HG03520 (cell line): ENCODE measurements at regions not wholly inside any gene's neighbourhood (a gene's known extent, or its start where the extent isn't known, plus 50 kb on each side); places are given as distances from the start of the nearest gene placed in this dataset.

Experiments used
- ATAC-seq: cut with Tn5 transposase; IDR thresholded peaks from one replicate; pipeline ENCODE4 v1.9.1; 2021; ENCODE audit warnings: mild to moderate bottlenecking, moderate library complexity; ENCODE audit not compliant: unreplicated experiment

DNA sequence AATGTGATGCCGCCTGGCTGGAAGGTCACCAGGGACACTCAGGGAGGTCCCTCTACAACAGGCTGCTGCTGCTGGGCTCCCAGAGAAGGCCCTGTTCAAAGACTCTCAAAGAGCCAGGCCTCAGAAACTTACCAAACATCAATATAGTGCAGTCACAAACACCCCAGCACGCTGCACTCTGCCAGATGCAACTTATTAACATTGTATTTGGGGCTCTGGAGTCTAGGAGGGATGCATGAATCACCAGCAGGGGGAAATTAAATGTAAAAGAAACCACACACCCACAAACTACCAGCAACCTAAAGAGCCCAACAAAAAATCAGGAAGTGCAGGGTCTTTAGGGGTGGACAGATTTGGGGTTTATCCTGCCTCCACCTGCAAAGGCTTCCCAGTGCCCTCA, 74.6 kb upstream of the SPATA12 start:
- no peak for ATAC-seq

DNA sequence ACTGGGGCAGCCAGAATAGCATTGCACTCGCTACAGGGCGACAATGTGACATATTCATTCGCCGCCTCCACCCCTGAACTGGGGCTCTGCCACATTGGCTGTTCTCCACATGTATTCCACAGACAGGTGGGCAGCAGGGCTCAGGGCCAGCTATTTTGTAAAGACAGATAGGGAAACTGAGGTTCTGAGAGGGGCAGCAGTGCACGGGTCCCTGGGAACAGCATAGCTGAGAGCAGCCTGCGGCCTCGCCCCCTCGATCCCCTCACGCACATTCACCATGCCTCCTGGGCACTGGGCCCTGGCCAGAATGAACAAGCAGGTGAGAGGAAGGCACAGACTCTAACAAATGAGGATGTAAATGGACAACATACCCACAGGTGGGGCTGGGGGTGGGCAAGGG, 75.0 kb upstream of the SPATA12 start:
- no peak for ATAC-seq

DNA sequence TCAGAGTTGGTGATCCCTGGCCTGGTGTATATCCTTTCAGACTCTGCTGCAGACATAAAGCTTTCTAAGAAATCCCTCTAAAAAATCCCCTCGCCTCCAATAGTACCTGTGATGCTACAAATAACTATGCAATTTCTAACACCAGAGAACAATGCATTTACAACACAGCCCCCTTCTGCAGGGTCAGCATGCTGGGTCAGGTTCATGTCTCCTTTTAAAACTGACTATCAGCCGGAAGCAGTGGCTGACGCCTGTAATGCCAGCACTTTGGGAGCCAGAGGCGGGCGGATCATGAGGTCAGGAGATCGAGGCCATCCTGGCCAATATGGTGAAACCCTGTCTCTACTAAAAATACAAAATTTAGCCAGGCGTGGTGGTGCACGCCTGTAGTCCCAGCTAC, 77.0 kb upstream of the SPATA12 start:
- ATAC-seq: no peak

DNA sequence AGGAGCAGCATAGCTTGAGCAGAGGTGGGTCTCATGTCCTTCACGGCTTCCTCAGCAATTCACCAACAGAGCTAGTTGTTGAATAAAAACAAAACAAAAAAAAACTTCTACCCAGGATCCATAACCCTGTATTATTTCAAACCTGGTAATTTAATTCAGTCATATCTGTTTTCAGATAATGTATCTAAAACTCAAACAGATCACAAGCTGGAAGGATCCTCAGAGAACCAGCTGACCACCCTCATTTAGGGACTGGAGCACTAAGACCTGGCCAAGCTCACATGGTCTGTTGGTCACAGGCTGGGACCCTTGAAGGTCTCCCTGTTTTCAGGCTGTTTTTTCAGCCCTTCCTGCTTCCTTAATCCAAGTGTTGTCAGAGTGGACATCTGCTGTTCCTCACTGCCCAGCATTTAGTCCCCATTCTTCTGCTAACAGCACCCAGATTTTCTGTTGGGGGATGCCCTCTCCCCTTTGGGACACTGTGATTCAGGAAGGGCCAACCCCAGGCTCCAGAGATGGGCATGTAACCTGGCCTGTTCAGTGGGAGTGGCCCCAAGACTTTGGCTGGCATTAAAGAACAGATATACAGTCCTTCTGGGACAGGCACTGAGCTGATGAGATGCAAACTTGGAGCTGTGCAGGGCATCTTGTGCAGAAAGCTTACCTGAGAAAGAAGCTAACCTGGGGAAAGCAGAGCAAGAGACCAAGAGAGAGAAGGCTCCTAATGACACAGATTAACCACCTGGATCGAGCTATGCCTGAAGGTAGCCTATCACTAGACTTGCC, 78.8 kb upstream of the SPATA12 start:
- ATAC-seq: no peak

DNA sequence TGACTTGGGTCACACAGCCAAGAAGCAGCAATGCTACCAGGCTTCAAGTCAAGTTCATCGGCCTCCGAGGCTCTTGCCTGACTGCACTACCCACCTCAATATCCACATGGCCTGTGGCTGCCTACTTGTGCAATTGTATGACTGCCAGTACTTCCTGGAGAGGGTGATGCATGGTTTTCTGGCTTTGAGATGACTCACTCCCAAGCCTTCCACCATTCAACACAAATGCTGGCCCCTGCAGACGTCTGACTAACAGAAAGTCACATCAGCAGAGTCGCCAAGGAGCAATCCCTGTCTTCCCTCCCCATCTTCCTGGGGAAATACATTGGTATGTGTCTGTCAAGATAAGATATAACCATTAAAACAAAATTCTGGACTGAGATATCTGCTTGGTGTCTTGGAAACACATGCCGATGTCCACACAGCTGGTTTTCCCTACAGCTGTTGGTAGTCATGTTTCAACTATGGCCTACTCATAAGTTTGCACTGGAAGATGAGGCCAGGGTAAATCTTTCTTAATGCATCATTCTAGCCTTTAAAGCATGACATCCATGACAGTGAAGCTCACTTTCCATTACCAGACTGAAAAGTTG, 79.6 kb upstream of the SPATA12 start:
- no peak for ATAC-seq

DNA sequence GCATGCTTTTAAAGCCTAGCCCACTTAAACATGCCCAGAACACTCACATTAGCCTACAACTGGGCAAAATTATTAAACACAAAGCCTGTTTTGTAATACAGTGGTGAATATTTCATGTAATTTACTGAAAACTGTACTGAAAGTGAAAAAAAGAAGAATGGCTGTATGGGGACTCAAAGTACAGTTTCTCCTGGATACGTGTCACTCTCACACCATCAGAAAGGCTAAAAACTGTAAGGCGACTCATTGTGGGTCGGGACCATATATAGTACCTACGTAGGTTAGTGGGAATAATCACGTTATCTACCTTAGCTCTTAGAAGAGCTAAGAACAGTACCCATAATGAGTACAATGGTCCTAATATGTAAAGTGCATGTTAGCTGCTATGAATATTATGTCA, 80.2 kb upstream of the SPATA12 start:
- ATAC-seq: no peak

DNA sequence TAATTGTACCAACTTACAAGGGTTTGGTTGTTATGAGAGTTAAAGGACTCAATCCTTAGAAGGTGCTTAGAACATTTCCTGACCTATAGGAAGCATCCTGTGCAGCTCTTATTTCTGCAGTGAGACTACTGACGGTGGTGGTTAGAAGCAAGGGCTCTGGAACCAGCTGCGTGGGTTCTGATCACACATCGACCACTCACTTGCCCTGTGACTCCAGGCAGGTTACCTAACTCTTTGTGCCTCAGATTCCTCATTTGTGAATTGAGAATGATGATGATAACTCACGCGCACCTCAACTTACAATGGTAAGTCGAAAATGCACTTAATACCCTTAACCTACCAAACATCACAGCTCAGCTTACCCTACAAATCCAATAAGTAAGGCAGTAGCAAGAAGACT, 80.7 kb upstream of the SPATA12 start:
- no peak for ATAC-seq

DNA sequence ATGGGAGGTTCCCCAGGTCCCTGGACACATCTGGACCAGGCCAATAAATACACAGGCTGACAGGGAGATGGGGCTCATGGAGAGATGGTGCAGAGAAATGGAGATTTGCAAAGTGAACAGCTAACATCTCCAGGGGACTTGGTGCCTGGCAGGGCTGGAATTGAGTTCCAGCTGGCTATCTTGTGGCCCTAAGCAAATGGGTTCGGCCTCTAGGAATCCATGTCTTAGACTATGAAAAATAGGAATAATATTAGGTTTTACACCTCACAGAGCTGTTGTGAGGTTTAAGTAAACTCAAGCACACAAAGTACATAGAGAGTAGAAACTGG, 82.9 kb upstream of the SPATA12 start:
- no peak for ATAC-seq

DNA sequence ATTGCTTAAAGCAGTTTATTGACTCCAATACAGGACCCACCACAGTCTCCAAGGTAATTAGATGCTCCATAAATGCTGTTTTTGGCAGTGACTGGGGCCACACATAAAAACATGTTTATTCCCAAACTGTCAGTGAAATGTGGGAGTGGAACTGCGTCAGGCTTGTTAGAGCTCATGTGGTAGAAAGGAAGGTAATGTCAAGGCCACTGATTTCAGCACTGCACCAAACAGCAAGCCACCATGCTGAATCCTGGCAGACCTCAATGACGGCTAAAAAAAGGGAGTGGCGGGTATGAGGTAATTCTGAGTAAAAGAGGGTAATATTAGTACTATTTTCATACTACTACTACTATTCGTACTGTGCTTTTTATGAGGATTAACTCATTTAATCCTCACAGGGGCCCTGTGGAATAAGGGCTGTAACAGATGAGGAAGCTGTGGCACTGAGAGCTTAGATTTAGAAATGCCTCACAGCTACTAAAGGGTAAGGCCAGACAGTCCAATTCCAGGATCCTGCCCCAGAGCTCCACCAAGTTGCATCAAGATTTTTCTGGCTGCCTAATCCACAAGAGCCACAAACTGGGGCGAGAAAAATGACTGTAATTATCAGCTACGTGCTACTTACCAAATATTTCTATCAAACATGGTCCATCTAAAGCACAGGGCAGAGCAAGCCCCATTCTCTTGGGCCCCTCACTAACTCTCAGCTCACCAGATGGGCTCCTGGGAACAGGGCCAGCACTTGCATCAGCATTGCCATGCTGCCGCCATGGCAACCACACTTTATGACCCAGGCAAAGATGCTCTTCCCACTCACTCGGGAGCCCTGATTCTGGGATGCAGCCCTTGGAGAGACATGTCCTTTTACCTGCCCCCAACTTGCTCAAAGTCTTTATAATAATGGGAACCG, 83.6 kb upstream of the SPATA12 start:
- no peak for ATAC-seq

DNA sequence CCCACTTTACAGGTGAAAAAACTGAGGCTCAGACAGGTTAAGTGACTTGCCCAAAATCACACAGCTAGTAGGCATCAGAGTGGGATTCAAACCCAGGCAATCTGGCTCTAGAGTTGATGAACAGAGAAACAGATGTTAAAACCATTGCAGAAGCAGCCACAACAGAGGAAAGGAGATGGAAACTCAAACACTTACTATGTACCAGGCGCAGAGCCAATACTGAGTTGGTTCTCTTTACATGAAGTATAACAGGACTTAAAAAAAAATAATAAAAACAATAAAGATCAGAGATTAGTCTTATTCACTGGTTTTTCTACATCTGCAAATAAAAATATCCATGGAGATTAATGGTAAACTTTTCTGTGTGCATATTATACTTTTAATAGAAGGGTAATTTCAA, 84.9 kb upstream of the SPATA12 start:
- no peak for ATAC-seq

DNA sequence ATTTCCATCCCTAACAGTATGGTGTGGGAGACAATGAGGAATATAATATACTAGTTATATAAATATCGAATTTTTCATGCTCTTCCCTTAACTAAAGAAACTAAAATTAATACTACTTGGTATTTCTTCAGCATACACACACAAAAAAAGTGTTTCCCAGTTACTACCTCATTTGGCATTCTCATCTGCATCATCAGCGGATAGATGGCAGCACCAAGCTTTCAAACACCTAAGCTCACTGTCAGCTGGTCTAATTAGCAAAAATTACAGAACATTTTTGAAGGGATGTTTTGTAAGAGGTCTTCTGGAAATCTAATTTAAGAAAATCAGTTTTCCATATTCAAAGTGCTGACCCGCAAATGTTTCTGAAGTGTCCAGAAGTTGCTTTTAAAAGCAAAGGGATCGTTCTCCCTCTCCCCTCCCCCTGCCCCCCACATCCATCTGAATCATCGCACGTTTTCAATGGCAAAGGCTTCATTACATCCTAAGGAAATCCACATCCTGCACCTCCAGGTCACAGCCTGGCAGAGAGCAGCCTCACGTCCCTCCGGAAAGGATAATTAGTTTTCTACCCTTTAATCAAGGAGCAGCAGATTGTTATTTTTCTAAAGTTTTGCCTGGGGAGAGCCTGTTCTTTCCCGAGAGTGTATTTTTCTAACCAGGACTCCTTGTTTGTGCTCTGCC, 86.1 kb upstream of the SPATA12 start:
- no peak for ATAC-seq

DNA sequence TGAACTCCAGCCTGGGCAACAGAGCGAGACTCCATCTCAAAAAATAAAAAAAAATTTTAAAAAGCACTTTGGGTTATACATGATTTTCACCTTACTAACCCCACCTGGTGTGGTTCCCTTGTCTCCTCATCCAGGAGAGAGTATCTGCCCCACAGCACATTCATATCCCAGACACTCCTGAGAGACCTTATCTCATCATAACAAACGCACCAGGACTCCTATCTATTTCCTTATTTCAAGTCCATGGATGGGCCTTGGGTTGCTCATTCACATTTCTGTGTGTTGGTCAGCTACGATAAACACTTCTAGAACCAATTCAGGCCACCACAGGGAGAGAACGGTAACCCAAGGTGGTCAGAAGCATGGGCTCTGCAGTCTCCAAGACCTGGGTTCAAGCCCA, 88.6 kb upstream of the SPATA12 start:
- ATAC-seq: no peak

DNA sequence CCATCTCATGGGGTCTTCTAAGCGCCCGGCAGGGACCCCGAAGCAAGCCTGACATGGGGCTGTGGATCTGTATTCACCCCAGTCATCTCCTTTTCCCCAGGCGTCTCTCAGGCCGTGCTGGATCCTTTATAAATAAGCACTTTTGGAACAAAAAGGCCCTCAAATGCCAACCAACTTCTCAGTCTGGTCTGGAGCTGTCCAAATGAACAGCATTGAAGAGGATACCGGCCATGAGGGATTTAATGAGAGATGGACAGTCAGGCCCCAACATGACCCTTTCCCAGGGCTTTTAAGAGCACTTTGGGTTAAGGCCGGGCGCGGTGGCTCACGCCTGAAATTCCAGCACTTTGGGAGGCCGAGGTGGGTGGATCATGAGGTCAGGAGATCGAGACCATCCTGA, 89.2 kb upstream of the SPATA12 start:
- ATAC-seq: no peak

DNA sequence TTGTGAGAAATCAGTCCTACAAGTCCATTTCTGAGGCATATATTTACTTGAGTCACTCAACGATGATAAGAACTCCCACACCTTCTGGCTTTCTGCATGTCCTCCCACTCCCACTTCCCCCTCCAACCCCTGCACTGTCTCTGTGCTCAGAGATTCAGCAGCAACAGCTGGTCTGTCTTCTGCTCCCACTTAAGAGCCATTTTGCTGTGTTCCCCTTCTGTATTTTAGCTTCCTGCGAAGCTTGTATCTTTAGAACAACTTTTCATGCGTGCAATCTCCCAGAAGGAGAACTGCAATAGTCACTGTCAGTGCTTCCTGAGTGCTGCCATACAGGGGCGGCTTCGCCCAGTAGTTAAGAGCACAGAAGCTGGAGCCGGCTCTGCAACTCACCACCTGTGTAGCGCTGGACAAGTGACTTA, 90.0 kb upstream of the SPATA12 start:
- no peak for ATAC-seq

DNA sequence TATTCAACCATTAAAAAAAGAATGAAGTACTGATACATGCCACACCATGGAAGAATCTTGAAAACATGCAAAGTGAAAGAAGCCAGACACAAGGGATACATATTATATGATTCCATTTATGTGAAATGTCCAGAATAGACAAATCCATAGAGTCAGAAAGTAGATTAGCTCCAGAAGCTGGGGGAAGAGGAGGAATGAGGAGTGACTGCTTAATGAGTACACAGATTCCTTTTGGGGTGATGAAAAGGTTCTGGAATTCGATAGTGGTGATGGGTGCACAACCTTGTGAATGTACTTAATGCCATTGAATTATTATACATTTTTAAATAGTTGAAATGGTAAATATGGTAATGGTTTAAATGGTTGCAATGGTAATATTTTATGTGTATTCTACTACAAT, 90.6 kb upstream of the SPATA12 start:
- ATAC-seq: no peak

DNA sequence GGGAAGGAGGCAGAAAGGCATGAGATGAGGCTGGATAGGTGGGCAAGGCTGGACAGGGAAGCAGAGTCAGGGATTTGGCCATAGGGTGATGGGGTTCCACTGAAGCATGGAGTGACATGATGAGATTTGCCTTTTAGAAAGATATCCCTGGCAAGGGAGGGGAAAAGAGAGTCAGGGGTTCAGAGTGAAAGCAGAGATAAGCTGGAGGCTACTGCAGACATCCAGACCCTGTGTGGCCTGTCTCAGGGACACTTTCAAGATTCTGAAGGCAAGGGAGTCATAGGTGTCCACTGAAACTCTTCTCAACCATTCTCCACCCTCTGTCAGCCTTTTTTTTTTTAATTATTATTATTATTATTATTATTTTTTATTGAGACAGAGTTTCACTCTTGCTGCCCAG, 94.0 kb upstream of the SPATA12 start:
- no peak for ATAC-seq

DNA sequence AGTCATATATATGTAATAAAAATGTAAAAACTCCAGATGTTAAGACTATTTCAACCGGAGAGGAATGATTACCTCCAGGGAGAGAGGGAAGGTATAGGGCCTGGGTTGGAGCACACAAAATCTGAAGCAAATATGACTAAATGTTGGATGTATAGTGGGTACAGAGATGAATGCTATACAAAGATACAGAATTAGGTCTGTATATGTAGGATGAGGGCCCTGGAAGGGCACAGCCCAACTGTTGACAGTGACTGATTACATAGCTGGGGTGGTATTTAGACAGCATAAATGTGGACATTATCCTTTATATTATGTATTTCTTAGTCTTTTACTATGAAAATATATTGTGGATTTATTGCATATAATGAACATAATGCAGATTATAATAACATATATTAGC, 94.4 kb upstream of the SPATA12 start:
- ATAC-seq: no peak

DNA sequence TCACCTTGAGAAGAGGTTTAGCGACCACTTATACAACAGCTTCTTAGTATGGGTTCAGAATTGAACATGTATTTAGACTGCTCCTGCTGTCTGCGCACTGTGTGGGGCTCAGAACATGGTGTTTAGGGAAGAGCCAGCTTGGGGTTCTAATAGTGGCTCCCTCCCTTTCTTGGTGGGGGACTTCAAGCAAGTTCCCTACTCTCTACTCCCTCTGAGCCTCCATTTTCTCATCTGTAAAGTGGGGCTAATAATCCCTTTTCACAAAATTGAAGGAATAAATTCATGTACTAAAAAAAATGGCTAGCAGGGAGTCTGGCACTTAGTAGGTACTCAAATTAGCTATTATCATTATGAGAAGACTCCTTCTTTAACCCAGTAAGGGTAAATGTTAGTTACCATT, 97.5 kb upstream of the SPATA12 start:
- ATAC-seq: no peak

DNA sequence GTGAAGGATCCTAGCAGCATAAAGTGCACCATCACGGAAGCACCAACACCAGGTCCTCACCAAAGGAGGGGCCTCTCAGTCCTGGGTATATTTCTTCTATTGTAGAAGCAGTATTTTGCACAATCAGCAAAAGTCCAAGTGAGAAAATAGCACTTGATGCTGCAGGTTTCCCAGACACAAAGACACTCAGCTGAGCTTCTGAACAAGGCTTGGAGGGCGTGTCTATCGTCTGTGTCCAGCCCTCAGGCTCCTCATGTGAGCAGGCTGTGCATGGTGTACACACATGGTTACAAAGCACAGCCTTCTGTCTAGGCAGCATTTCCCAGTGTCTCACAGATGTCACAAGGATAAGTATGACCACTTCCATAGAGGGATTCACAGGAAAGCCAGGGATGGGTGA, 98.3 kb upstream of the SPATA12 start:
- ATAC-seq: no peak

DNA sequence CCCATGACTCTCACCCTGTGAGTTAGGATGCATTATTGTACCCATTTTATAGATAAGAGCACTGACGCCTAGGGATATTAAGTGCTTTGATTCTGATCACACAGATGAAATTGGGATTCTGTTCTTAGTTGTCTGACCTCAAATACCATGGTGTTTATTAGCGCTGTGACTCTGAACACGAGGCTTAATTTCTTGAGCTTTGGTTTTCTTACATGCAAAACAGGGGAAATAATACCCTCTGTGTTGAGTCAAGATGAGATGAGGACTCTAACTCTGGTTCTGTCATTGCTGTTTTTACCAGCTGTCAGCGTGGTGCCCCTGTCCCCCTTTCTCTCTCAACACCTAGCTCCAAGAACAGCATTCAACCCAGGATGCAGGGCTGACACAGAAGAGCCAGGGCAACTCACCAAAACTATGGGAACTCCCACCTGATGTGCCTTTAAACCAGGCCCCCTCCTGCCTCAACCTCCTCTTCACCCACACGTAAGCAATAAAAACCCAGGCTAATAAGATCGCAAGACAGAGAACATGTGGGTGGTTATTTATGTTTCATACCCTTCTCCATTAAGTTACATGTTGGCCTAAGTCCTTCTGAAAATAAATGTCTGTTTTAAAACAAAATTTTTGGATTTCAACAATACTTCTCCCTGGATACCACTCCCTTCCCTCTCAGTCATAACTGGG, 100.1 kb upstream of the SPATA12 start:
- ATAC-seq: peak; percentile 53

DNA sequence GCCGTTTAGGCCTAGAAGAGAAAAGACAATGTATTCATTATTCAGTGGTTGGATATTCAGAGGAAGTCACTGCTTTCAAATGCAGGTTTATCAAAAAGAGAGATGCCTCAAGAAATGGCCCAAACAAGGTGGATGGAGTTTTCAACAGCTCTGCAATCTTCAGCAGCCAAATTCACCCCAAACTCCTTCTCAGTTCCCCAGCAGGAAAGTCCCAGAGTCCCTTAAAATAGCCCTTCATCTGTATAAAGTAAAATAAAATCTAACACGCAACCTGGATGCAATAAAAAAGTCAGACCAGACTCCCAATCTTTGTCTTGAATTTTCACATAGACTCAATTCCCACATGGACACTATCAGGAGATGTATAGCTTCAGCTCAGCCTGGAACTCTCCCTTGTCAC, 101.6 kb upstream of the SPATA12 start:
- no peak for ATAC-seq
